HepG2 (cell line): ENCODE measurements at regions not wholly inside any gene's neighbourhood (a gene's known extent, or its start where the extent isn't known, plus 50 kb on each side); places are given as distances from the start of the nearest gene placed in this dataset.
"Not testable (repeated sequence)": the region's sequence is repeated elsewhere in the genome, so short reads cannot be mapped to it uniquely, and the experiment has no call there.

Source experiments
- ARNTL ChIP-seq: sonication (generic); formaldehyde crosslinking; IDR thresholded peaks from 2 replicates; pipeline ENCODE4 v1.4.0; 2020; ENCODE audit warnings: mild to moderate bottlenecking, missing genetic modification reagents
- SOX6 ChIP-seq, 2 experiments: fragments of 450-650 bp in 1 of 2; sonication (generic) in 1 of 2; formaldehyde crosslinking in 1 of 2; IDR thresholded peaks; 2 replicates each; pipeline versions ENCODE4 v1.4.0 to v1.6.1; 2017 to 2020; ENCODE audit warnings: antibody characterized with exemption in 1 of 2, mild to moderate bottlenecking in 1 of 2, missing genetic modification reagents in 1 of 2
- SP2 ChIP-seq: sonication (generic); formaldehyde crosslinking; IDR thresholded peaks from 2 replicates; pipeline ENCODE4 v1.5.1; 2020; ENCODE audit warnings: mild to moderate bottlenecking, missing genetic modification reagents
- ZBTB33 ChIP-seq: sonication (generic); formaldehyde crosslinking; IDR thresholded peaks from 2 replicates; pipeline ENCODE4 v1.4.0; 2020; ENCODE audit warnings: missing genetic modification reagents
- ZMYM4 ChIP-seq: sonication (generic); formaldehyde crosslinking; IDR thresholded peaks from 2 replicates; pipeline ENCODE4 v1.8.1; 2023; ENCODE audit warnings: mild to moderate bottlenecking, missing genetic modification reagents
- ZNF224 ChIP-seq: sonication (generic); formaldehyde crosslinking; IDR thresholded peaks from 2 replicates; pipeline ENCODE4 v1.5.0; 2020; ENCODE audit warnings: mild to moderate bottlenecking, missing genetic modification reagents
- ZNF235 ChIP-seq: sonication (generic); formaldehyde crosslinking; IDR thresholded peaks from 2 replicates; pipeline ENCODE4 v1.8.1; 2023; ENCODE audit warnings: mild to moderate bottlenecking, missing genetic modification reagents, borderline replicate concordance
- ZNF296 ChIP-seq: sonication (generic); formaldehyde crosslinking; conservative IDR thresholded peaks from 2 replicates; pipeline ENCODE4 v1.5.0; 2020; ENCODE audit warnings: mild to moderate bottlenecking, missing genetic modification reagents
- ZNF333 ChIP-seq: sonication (generic); formaldehyde crosslinking; IDR thresholded peaks from 2 replicates; pipeline ENCODE4 v1.4.0; 2020; ENCODE audit warnings: mild to moderate bottlenecking, missing genetic modification reagents, borderline replicate concordance
- ZNF576 ChIP-seq: sonication (generic); formaldehyde crosslinking; IDR thresholded peaks from 2 replicates; pipeline ENCODE4 v1.4.0; 2020; ENCODE audit warnings: mild to moderate bottlenecking, missing genetic modification reagents
- ZNF75D ChIP-seq: sonication (generic); formaldehyde crosslinking; IDR thresholded peaks from 2 replicates; pipeline ENCODE4 v1.8.1; 2023; ENCODE audit warnings: missing genetic modification reagents, mild to moderate bottlenecking, borderline replicate concordance
- TF ChIP-seq, protein P1 (sequence below): sonication (generic); formaldehyde crosslinking; IDR thresholded peaks from 2 replicates; pipeline ENCODE4 v1.4.0; 2020; ENCODE audit warnings: missing genetic modification reagents
- TF ChIP-seq, protein P2 (sequence below): IDR thresholded peaks from 2 replicates; pipeline ENCODE4 v1.6.1; 2016; ENCODE audit warnings: mild to moderate bottlenecking, missing biosample characterization, missing genetic modification reagents

- TF ChIP-seq ZNF75D (CRISPR knock-in tag) (peak; percentile 37; the same call in 1 of the 2 replicates), ZNF235 (0 out of 2 replicates have a peak, but pooled peaks have one; percentile 18), ZNF576 (CRISPR knock-in tag) (0 out of 2 replicates have a peak, but pooled peaks have one; percentile 39), ZNF296 (peak; percentile 81), ZMYM4 (CRISPR knock-in tag) (peak; percentile 61), ZBTB33 (CRISPR knock-in tag) (peak; percentile 73), SP2 (CRISPR knock-in tag) (peak; percentile 3; the same call in 1 of the 2 replicates), ARNTL (CRISPR knock-in tag) (0 out of 2 replicates have a peak, but pooled peaks have one; percentile 6), ZNF333 (peak; percentile 26; the same call in 1 of the 2 replicates), ZNF224 (CRISPR knock-in tag) (0 out of 2 replicates have a peak, but pooled peaks have one; percentile 65), SOX6 (CRISPR knock-in tag; IDR thresholded peaks at IDR 0.05) (0 out of 2 replicates have a peak, but pooled peaks have one; percentile 37)
- TF ChIP-seq, protein P1, sequence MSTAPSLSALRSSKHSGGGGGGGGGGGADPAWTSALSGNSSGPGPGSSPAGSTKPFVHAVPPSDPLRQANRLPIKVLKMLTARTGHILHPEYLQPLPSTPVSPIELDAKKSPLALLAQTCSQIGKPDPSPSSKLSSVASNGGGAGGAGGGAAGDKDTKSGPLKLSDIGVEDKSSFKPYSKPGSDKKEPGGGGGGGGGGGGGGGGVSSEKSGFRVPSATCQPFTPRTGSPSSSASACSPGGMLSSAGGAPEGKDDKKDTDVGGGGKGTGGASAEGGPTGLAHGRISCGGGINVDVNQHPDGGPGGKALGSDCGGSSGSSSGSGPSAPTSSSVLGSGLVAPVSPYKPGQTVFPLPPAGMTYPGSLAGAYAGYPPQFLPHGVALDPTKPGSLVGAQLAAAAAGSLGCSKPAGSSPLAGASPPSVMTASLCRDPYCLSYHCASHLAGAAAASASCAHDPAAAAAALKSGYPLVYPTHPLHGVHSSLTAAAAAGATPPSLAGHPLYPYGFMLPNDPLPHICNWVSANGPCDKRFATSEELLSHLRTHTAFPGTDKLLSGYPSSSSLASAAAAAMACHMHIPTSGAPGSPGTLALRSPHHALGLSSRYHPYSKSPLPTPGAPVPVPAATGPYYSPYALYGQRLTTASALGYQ (CRISPR knock-in tag), result peak; percentile 49; the same call in 1 of the 2 replicates
- TF ChIP-seq, protein P2, sequence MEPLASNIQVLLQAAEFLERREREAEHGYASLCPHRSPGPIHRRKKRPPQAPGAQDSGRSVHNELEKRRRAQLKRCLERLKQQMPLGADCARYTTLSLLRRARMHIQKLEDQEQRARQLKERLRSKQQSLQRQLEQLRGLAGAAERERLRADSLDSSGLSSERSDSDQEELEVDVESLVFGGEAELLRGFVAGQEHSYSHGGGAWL (CRISPR knock-in tag), result peak; percentile 51; the same call in 1 of the 2 replicates
- TF ChIP-seq SOX6 (IDR thresholded peaks at IDR 0.05), result not testable (repeated sequence)
These were observed 54.1 kb upstream of the NCOA3 start (continued) for GRCh38 chr20:47447350-47448296.
